GM04503 (cell line): ENCODE measurements at regions not wholly inside any gene's neighbourhood (a gene's known extent, or its start where the extent isn't known, plus 50 kb on each side); places are given as distances from the start of the nearest gene placed in this dataset.

Source experiments
- DNase-seq: peaks from one replicate; pipeline ENCODE4 v3.0.0-alpha.2; 2012; ENCODE audit warnings: low read depth

GRCh38 chr3:22893644-22894325 lies 309.3 kb upstream of the UBE2E2 start:
- DNase-seq = no peak

- DNase-seq = no peak
These were observed 308.3 kb upstream of the UBE2E2 start for GRCh38 chr3:22894865-22895264.

- no peak for DNase-seq
These were observed 307.5 kb upstream of the UBE2E2 start for GRCh38 chr3:22895671-22896070.

GRCh38 chr3:22898558-22898957 lies 304.6 kb upstream of the UBE2E2 start:
- DNase-seq = no peak

GRCh38 chr3:22899441-22899840 lies 303.7 kb upstream of the UBE2E2 start:
- DNase-seq = no peak

GRCh38 chr3:22900296-22900695 lies 302.8 kb upstream of the UBE2E2 start:
- DNase-seq = no peak

GRCh38 chr3:22901684-22902083 lies 301.4 kb upstream of the UBE2E2 start:
- no peak for DNase-seq

GRCh38 chr3:22907161-22907780 lies 295.9 kb upstream of the UBE2E2 start:
- no peak for DNase-seq

- no peak for DNase-seq
These were observed 295.3 kb upstream of the UBE2E2 start for GRCh38 chr3:22907796-22908195.

- DNase-seq = no peak
These were observed 294.1 kb upstream of the UBE2E2 start for GRCh38 chr3:22908989-22909507.

- no peak for DNase-seq
These were observed 286.2 kb upstream of the UBE2E2 start for GRCh38 chr3:22916933-22917332.

GRCh38 chr3:22920006-22920405 lies 283.1 kb upstream of the UBE2E2 start:
- DNase-seq = no peak

GRCh38 chr3:22922317-22922716 lies 280.8 kb upstream of the UBE2E2 start:
- no peak for DNase-seq

GRCh38 chr3:22923711-22924110 lies 279.4 kb upstream of the UBE2E2 start:
- no peak for DNase-seq

GRCh38 chr3:22928216-22929110 lies 274.7 kb upstream of the UBE2E2 start:
- DNase-seq = no peak

GRCh38 chr3:22933051-22933840 lies 269.9 kb upstream of the UBE2E2 start:
- DNase-seq = no peak

- no peak for DNase-seq
These were observed 269.3 kb upstream of the UBE2E2 start for GRCh38 chr3:22933841-22934116.

GRCh38 chr3:22935040-22935439 lies 268.1 kb upstream of the UBE2E2 start:
- DNase-seq = no peak

GRCh38 chr3:22937536-22937935 lies 265.6 kb upstream of the UBE2E2 start:
- DNase-seq = no peak

- DNase-seq = no peak
These were observed 264.4 kb upstream of the UBE2E2 start for GRCh38 chr3:22938739-22939138.

- no peak for DNase-seq
These were observed 263.8 kb upstream of the UBE2E2 start for GRCh38 chr3:22939349-22939748.

GRCh38 chr3:22940285-22940684 lies 262.8 kb upstream of the UBE2E2 start:
- no peak for DNase-seq
